Activated T-helper 2 cell treated with anti-CD3 and anti-CD28 coated beads, Interferon-gamma antibody, Interleukin-2, Interleukin-4, amounts not matched to agents 10 μg/mL and 5 μg/mL and 100 μg/mL, durations not matched to agents 14 hours and 24 hours and 36 hours (primary cell): ENCODE measurements at regions not wholly inside any gene's neighbourhood (a gene's known extent, or its start where the extent isn't known, plus 50 kb on each side); places are given as distances from the start of the nearest gene placed in this dataset.
"Not testable (repeated sequence)": the region's sequence is repeated elsewhere in the genome, so short reads cannot be mapped to it uniquely, and the experiment has no call there.

Source experiments
- DNase-seq: peaks from one replicate; pipeline ENCODE4 v3.0.0; 2021; ENCODE audit warnings: low spot score
- H3K27ac Mint-ChIP-seq: one replicate; pipeline ENCODE4 v1.8.0; 2021; ENCODE audit warnings: mixed read lengths
- H3K27me3 Mint-ChIP-seq: one replicate; pipeline ENCODE4 v1.8.0; 2021; ENCODE audit warnings: low read depth, mixed read lengths
- H3K36me3 Mint-ChIP-seq: one replicate; pipeline ENCODE4 v1.8.0; 2021; ENCODE audit warnings: low read depth, mixed read lengths
- H3K4me1 Mint-ChIP-seq: one replicate; pipeline ENCODE4 v1.8.0; 2021; ENCODE audit warnings: low read depth, mixed read lengths
- H3K4me3 Mint-ChIP-seq: one replicate; pipeline ENCODE4 v1.8.0; 2021; ENCODE audit warnings: low read depth, mild to moderate bottlenecking, moderate library complexity, mixed read lengths
- H3K9me3 Mint-ChIP-seq: one replicate; pipeline ENCODE4 v1.8.0; 2021; ENCODE audit warnings: mixed read lengths
- intact Hi-C: fragments of 100-400 bp; cut with micrococcal nuclease; formaldehyde crosslinking; loops from one replicate; pipeline ENCODE4 v1.15.1; 2023

DNA sequence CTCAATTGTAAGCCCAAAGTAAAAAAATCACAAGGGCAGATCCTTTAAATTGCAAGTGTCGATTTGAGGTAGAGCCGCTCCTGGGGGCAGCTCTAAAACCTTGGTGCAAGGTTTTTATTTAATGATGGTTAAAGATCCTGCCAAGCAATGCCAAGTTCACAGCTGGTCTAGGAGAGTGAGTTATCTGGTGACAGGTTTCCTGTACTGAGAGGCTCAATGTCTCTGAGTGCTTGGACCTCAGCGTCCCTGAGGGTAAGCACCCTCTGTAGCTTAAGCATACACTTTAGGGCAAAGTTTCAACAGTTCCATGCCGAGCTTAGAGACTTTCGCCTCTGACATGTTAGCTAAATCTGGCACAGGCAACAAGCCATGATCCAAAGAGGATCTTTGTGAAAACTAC, 119.8 kb upstream of the EGFLAM start:
- H3K4me3 Mint-ChIP-seq: no peak overlapping the region
- no peak overlapping the region for H3K27ac Mint-ChIP-seq
- no peaks in the 10 kb centered on the region for H3K4me1 Mint-ChIP-seq
- no peaks in the 10 kb centered on the region for H3K9me3 Mint-ChIP-seq
- no peak for DNase-seq
- peaks cover 2% of the 10 kb centered on the region for H3K27me3 Mint-ChIP-seq
- no peaks in the 10 kb centered on the region for H3K36me3 Mint-ChIP-seq
- intact Hi-C loops: no loop called here

GRCh38 chr5:38135486-38136039, 122.8 kb upstream of the EGFLAM start:
- Mint-ChIP-seq H3K4me1 (no peaks in the 10 kb centered on the region), H3K27ac (no peak overlapping the region), H3K9me3 (no peaks in the 10 kb centered on the region), H3K4me3 (no peak overlapping the region), H3K36me3 (no peaks in the 10 kb centered on the region), H3K27me3 (peaks cover 2% of the 10 kb centered on the region)
- DNase-seq: no peak
- intact Hi-C loops: no loop called here

DNA sequence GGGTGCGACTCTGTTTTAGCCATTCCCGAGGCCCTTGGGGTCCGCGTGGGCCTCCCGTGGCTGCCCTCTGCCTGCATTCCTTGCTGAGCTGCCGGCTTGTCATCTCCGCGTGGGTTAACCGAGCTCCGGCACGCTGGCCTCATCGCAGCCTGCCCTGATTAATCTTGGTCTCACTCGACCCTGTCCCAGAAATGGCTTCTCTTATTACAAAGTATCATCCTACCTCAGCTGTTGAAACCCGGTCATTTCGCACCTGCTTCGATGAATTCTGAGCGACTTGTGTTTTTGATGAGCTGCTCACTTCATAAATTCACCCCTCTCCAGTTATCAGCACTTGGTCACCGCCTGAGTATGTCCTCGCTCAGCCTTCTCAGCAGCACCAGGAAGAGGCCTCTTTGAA, 123.5 kb upstream of the EGFLAM start:
- no peak for DNase-seq
- Mint-ChIP-seq H3K36me3 (no peaks in the 10 kb centered on the region), H3K4me3 (no peak overlapping the region), H3K27me3 (peaks cover under 1% of the 10 kb centered on the region), H3K4me1 (no peaks in the 10 kb centered on the region), H3K27ac (no peak overlapping the region), H3K9me3 (no peaks in the 10 kb centered on the region)
- intact Hi-C loops: no loop called here

DNA sequence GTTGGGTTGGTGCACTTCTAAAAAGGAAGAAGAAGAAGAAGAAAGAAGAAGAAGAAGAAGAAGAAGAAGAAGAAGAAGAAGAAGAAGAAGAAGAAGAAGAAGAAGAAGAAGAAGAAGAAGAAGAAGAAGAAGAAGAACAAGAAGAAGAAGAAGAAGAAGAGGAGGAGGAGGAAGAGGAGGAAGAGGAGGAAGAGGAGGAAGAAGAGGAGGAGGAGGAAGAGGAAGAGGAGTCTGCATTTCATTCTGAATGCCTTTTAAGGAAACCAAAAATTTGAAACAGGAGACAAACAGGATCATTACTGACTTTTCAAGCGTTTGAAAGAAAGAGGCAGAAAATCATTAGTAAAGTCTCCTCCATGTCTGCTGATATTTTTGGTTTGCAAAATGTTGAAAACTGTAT, 124.1 kb upstream of the EGFLAM start:
- H3K4me3 Mint-ChIP-seq, H3K4me1 Mint-ChIP-seq, H3K27ac Mint-ChIP-seq, H3K27me3 Mint-ChIP-seq, H3K36me3 Mint-ChIP-seq, DNase-seq, H3K9me3 Mint-ChIP-seq, intact Hi-C loops: not testable (repeated sequence)

DNA sequence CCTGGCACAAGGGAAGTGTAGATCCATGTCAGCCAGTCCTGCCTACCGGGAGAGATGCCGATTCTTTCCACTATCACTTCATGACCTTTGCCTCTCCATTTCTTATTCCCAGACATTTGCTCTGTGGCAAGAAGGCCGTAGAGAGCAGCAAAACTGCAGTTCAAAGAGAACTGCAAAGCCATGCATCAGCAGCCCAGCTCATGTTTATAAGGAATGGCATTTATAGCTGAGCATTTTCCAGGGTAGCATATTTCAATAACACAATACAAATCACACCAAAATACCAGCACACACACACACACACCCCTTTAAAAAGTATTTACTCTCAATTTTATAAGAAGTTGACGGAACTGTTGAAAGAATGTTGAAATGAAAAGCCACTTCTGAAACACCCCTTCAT, 126.7 kb upstream of the EGFLAM start:
- intact Hi-C loops: no loop called here
- H3K36me3 Mint-ChIP-seq: no peaks in the 10 kb centered on the region
- H3K27me3 Mint-ChIP-seq: no peaks in the 10 kb centered on the region
- no peaks in the 10 kb centered on the region for H3K4me1 Mint-ChIP-seq
- H3K4me3 Mint-ChIP-seq: no peak overlapping the region
- H3K27ac Mint-ChIP-seq: no peak overlapping the region
- H3K9me3 Mint-ChIP-seq: no peaks in the 10 kb centered on the region
- DNase-seq: no peak

GRCh38 chr5:38124321-38124720, 134.0 kb upstream of the EGFLAM start:
- H3K27ac Mint-ChIP-seq: no peak overlapping the region
- no peaks in the 10 kb centered on the region for H3K27me3 Mint-ChIP-seq
- DNase-seq: no peak
- intact Hi-C loops: no loop called here
- H3K9me3 Mint-ChIP-seq: no peaks in the 10 kb centered on the region
- H3K4me3 Mint-ChIP-seq: no peak overlapping the region
- H3K36me3 Mint-ChIP-seq: no peaks in the 10 kb centered on the region
- peaks cover 3% of the 10 kb centered on the region for H3K4me1 Mint-ChIP-seq

DNA sequence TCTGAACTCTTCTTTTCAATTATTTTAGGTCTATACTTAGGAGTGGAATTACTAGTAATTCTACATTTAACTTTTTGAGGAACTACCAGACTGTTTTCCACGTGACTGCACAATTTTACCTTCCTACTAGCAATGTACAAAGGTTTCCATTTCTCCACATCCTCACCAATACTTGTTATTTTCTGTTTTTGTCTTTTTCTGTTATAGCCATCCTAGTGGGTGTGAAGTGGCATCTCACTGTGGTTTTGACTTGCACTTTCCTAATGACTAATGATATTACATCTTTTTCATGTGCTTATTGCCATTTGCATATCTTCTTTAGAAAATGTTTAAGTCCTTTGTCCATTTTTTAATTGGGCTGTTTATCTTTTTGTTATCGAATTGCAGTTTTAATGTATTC, 136.9 kb upstream of the EGFLAM start:
- H3K9me3 Mint-ChIP-seq: no peaks in the 10 kb centered on the region
- DNase-seq: no peak
- H3K36me3 Mint-ChIP-seq: no peaks in the 10 kb centered on the region

GRCh38 chr5:38119836-38120235, 138.5 kb upstream of the EGFLAM start:
- Mint-ChIP-seq H3K27ac (no peak overlapping the region), H3K27me3 (peaks cover 2% of the 10 kb centered on the region)
- no peak for DNase-seq

More for the DNA sequence above, 136.9 kb upstream of the EGFLAM start:
- Mint-ChIP-seq H3K27ac (no peak overlapping the region), H3K27me3 (peaks cover 2% of the 10 kb centered on the region), H3K4me1 (peaks cover 3% of the 10 kb centered on the region), H3K4me3 (no peak overlapping the region)
- intact Hi-C loops: no loop called here

DNA sequence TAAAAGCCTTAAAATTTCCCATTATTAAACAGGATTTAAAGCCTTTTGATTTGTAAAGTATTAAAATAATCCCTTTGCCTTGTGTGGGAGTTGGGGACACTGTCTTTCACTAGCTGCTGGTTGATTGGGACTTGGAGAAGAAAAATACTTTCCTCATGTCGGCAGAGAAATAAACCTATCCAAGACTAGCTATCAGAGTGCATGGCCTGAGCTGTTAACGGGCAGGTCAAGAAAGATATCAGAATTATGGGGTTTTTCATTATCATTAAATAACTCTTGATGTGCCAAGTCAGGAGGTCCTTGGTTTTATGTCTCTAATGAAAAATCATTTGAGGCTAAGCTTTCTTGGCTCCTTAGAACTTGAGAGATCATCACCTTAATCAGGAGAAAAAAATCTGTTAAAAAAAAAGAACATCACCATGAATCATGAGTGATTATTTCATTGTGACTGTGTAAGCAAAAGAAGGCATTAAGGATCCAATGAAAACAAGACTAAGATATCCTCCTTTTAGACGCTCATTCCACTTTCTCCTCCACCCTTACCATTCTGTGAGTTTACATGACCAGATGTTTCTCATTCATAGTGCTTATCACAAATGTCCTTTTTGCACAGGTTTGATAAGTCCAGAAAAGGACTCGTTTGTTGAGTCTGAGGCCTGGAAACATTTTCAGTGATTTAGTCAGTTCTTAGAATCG, 140.4 kb upstream of the EGFLAM start:
- DNase-seq: no peak
- Mint-ChIP-seq H3K27me3 (peaks cover 2% of the 10 kb centered on the region), H3K4me3 (no peak overlapping the region), H3K27ac (no peak overlapping the region), H3K9me3 (no peaks in the 10 kb centered on the region), H3K4me1 (peaks cover 3% of the 10 kb centered on the region), H3K36me3 (no peaks in the 10 kb centered on the region)
- intact Hi-C loops: no loop called here

More at GRCh38 chr5:38119836-38120235, 138.5 kb upstream of the EGFLAM start:
- intact Hi-C loops: no loop called here
- H3K36me3 Mint-ChIP-seq: no peaks in the 10 kb centered on the region
- H3K4me1 Mint-ChIP-seq: peaks cover 3% of the 10 kb centered on the region
- H3K4me3 Mint-ChIP-seq: no peak overlapping the region
- H3K9me3 Mint-ChIP-seq: no peaks in the 10 kb centered on the region

DNA sequence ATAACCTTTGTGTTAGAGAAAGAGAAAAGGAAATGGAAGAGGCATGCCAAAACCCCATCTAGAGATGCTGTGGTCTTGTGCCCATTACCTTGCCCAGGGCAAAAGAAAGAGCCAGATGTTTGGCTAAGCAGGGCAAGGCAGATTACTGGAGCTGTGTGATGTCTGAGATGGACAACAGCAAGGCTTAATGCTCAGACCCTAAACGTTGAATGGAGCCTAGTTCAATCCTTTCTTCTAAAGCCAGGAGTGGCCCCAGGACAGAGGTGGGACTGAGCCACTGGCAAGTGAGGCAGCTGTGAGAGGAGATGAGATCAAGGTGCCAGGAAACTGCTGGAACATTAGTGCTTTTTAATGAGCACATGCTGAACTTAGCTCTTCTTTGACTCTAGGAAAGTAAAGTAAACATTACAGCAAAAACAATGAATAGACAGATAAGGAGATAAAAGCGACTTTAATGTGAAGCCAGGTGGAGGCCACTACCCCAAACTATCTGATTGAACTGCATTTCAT, 143.0 kb upstream of the EGFLAM start:
- Mint-ChIP-seq H3K27ac (no peak overlapping the region), H3K4me1 (no peaks in the 10 kb centered on the region), H3K27me3 (peaks cover 2% of the 10 kb centered on the region), H3K36me3 (no peaks in the 10 kb centered on the region), H3K4me3 (no peak overlapping the region), H3K9me3 (no peaks in the 10 kb centered on the region)
- intact Hi-C loops: no loop called here
- DNase-seq: no peak

GRCh38 chr5:38113880-38114279, 144.5 kb upstream of the EGFLAM start:
- H3K9me3 Mint-ChIP-seq: no peaks in the 10 kb centered on the region
- H3K4me3 Mint-ChIP-seq: no peak overlapping the region
- no peak overlapping the region for H3K27ac Mint-ChIP-seq
- H3K4me1 Mint-ChIP-seq: no peaks in the 10 kb centered on the region
- no peak for DNase-seq
- intact Hi-C loops: no loop called here
- no peaks in the 10 kb centered on the region for H3K36me3 Mint-ChIP-seq
- H3K27me3 Mint-ChIP-seq: peaks cover 2% of the 10 kb centered on the region

GRCh38 chr5:38113456-38113855, 144.9 kb upstream of the EGFLAM start:
- DNase-seq: no peak
- H3K27me3 Mint-ChIP-seq: peaks cover 2% of the 10 kb centered on the region

GRCh38 chr5:38112938-38113337, 145.4 kb upstream of the EGFLAM start:
- H3K4me1 Mint-ChIP-seq: no peaks in the 10 kb centered on the region
- no peaks in the 10 kb centered on the region for H3K9me3 Mint-ChIP-seq
- DNase-seq: no peak
- no peaks in the 10 kb centered on the region for H3K36me3 Mint-ChIP-seq
- no peak overlapping the region for H3K27ac Mint-ChIP-seq
- H3K27me3 Mint-ChIP-seq: no peaks in the 10 kb centered on the region
- no peak overlapping the region for H3K4me3 Mint-ChIP-seq
- intact Hi-C loops: no loop called here

More at GRCh38 chr5:38113456-38113855, 144.9 kb upstream of the EGFLAM start:
- H3K4me1 Mint-ChIP-seq: no peaks in the 10 kb centered on the region
- intact Hi-C loops: no loop called here
- H3K36me3 Mint-ChIP-seq: no peaks in the 10 kb centered on the region
- H3K27ac Mint-ChIP-seq: no peak overlapping the region
- no peaks in the 10 kb centered on the region for H3K9me3 Mint-ChIP-seq
- no peak overlapping the region for H3K4me3 Mint-ChIP-seq
